Stimulated activated CD4-positive, alpha-beta T cell treated with anti-CD3 and anti-CD28 coated beads, Interleukin-4, amount 100 ng/mL, for 4 hours (primary cell): ENCODE measurements at regions not wholly inside any gene's neighbourhood (a gene's known extent, or its start where the extent isn't known, plus 50 kb on each side); places are given as distances from the start of the nearest gene placed in this dataset.

Experiments
- DNase-seq, 2 experiments: peaks; one replicate each; pipeline ENCODE4 v3.0.0-alpha.2; 2020

- DNase-seq = no peak
Measured at GRCh38 chr5:8740595-8740994, 805.3 kb downstream of the SEMA5A start.

GRCh38 chr5:8749556-8749955 is 796.3 kb downstream of the SEMA5A start:
- no peak for DNase-seq

GRCh38 chr5:8750100-8750499 is 795.8 kb downstream of the SEMA5A start:
- DNase-seq = no peak

DNA sequence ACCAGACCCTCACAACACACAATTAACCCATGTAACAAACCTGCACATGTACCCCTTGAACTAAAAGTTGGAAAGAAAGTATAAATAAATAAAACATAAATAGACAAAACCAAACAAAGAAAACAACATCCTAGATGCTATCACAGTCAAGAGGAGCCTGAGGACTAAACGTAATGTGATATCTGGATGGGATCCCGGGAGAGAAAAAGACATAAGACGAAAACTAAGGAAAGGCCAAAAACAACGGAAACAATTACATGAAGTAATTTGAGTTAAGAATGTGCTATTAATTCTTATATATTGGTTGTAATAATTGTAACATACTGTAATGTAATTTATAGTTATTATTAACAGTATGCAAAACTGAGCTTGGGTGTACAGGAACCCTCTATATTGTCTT is 793.9 kb downstream of the SEMA5A start:
- no peak for DNase-seq

DNA sequence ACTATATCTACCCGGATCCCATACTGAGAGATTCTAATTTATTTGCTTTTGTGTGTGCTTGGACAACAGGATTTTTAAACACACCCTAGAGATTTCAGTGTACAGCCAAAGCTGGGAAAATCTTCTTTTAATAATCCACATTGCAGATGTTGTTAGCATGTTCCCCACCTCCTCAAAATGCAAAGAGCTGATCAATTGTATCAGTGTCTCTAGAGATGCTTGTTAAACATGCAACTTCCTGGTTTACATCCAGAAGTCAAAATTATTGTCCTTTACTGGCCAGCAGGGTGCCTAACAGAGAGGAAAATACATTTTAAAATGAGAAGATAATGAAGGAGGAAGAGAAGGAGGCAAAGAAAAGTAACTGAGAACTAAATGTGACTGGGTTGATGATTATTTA is 793.3 kb downstream of the SEMA5A start:
- DNase-seq = no peak

DNA sequence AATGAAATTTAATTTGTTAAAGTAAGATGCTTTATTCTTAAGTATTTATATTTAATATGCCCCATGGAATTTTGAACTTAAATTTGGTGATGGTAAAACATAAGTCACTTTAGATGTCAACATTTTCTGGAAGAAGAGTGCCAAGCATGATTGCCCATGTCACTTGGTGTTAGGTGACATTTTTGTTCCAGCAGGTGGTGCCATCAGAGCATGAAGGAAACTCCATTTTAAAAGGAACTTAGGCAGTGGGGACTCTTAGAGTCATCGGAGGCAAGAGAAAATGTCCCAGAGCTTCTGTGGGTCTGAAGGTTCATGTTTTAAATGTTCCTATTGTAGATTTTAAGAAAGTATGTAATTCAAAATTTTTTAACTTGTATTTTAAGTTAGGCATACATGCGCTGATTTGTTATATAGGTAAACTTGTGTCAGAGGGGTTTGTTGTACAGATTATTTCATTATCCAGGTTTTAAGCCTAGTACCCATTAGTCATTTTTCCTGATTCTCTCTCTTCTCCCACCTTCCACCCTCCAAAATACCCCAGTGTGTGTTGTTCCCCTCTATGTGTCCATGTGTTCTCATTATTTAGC is 789.3 kb downstream of the SEMA5A start:
- DNase-seq = no peak

DNA sequence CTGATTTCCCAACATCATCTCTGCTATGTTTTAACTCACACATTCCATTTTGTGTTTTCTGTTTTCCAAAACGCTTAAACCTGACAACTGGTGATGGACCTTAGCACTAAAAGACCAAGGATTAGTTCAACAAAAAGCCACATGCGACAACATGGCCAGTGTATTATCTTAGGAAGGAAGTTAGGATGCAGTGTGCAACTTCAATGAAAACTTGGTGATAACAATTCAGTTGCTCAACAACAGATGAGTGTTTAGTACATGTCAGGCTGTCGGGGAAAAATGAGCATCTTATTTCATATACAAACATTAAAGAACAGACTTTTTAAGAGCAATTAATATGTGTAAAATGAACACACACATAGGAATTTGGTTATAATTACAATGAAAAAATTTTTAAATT is 780.0 kb downstream of the SEMA5A start:
- DNase-seq = no peak

DNA sequence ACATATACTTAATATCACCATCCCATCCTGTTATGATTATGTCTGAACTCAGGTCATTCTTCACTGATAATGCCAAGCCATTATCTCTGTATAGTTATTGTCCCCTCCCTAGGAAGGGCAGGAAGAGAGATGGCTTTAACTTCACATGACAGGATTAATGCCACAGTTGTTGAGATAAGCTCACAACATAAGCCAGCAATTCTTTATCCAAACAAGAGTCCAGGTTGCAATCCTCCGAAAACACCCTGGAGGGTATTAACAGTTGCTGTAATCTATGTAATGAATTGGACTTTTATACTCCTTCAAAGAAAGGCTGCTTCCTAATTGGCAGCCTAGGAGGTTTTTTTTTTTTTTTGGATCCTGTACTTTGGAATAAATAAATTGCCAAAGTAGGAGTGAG is 779.4 kb downstream of the SEMA5A start:
- no peak for DNase-seq

DNA sequence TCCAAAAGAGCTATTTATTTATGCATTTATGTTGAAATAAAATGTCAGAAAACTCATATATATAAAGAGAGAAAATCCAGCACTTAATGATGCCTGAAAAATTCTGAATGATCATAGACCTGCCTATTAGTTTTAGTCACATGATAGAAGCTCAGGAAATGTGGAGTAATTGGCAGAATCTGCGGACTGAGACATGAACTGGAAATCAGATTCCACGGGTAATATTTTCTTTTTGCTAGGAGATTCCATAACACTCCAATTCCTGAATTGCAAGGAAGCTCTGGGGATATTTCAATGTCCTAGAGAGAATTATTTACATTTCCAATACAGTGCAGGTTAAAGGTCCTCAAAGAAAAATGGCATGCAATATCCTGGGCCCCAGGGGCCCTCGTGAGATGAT is 778.8 kb downstream of the SEMA5A start:
- no peak for DNase-seq

GRCh38 chr5:8767746-8768145 is 778.1 kb downstream of the SEMA5A start:
- DNase-seq = no peak

GRCh38 chr5:8769631-8770030 is 776.2 kb downstream of the SEMA5A start:
- DNase-seq = no peak

DNA sequence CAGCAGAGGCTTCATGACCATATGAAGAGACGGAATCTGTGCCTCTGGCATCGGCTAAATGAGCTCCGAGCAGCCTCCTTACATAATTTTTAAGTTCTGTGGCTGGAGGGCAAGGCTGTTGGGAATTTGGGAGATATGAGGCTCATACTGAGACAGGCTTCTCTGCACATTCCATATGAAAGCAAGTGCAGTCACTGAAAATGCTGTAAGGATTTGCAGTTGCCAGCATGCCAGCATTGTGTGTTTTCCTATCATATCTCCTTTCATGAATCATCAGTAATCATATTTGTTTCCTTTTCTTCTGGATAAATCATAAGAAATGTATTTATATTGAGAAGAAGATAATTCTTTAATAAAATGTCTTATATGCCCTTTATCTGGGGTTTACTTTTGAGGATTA is 775.4 kb downstream of the SEMA5A start:
- no peak for DNase-seq

- no peak for DNase-seq
Measured at GRCh38 chr5:8773046-8773615, 772.7 kb downstream of the SEMA5A start.

DNA sequence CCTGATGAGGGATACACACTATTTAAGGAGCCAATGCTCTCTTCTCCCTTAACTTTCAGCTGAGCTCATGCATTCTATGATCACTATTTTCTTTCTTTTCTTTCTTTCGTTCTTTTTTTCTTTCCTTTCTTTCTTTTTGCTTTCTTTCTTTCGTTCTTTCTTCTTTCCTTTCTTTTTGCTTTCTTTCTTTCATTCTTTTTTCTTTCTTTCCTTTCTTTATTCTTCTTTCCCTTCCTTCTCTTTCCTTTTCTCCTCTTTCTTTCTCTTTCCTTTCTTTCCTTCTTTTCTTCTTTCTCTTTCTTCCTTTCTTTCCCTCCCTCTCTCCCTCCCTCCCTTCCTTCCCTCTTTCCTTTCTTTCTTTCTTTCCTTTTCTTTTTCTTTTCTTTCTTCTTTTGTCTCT is 761.2 kb downstream of the SEMA5A start:
- no peak for DNase-seq

GRCh38 chr5:8788246-8788645 is 757.6 kb downstream of the SEMA5A start:
- no peak for DNase-seq

GRCh38 chr5:8805653-8806052 is 740.2 kb downstream of the SEMA5A start:
- DNase-seq = no peak

DNA sequence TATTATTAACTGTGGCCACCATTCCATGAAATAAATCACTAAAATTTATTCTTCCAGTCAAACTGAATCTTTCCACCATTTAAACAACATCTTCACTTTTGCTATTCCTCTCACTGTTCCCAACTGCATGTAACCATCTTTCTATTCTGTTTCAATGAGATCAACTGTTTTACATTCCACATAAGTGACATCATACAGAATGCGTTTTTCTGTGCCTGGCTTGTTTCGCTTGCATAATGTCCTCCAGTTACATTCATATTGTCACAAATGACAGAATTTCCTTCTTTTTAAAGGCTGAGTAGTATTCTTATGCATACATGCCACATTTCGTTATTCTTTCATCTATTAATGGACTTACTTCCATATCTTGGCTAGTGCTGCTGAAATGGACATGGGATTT is 738.2 kb downstream of the SEMA5A start:
- no peak for DNase-seq

DNA sequence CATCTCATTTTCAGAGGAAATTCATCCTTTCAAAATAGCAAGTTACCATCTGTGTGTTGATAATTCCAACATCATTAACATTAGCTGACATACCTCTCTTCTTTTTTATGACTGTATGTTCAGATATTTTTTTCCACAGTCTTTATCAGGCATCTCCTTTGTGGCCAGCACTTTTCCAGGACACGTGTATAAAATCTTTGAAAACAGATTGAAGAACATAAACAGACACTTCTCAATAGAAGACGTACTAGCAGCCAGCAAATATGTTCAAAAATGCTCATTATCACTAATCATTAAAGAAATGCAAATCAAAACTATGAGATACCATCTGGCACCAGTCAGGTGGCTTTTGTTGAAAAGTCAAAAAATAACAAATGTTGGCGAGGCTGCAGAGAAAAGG is 734.3 kb downstream of the SEMA5A start:
- no peak for DNase-seq

- DNase-seq = no peak
Measured at GRCh38 chr5:8813180-8813579, 732.7 kb downstream of the SEMA5A start.

DNA sequence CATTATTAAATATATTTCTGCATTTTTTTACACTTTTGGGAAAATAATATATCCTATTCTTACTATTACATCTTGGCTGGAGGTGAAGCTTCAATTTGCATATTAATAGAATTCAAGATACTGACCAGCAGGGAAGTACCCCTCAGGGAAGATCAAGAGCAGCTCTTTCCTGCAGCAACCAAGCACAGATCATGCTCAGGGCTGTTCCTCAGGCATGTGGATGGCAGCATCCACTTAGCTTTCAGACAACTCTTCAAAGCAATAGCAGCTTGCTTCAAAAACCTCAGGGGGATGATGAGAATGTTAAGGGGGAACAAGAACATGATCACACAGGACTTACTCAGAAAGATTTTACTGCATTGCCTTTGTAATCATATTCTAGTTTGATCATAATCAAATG is 731.8 kb downstream of the SEMA5A start:
- no peak for DNase-seq

GRCh38 chr5:8824371-8824770 is 721.5 kb downstream of the SEMA5A start:
- DNase-seq = no peak

- no peak for DNase-seq
Measured at GRCh38 chr5:8825139-8825757, 720.6 kb downstream of the SEMA5A start.

GRCh38 chr5:8826508-8826907 is 719.4 kb downstream of the SEMA5A start:
- no peak for DNase-seq

GRCh38 chr5:8827696-8828095 is 718.2 kb downstream of the SEMA5A start:
- no peak for DNase-seq
